NCI-H187 treated with DMSO at 0.1 percent for 48 hours (cell line): ENCODE measurements at regions not wholly inside any gene's neighbourhood (a gene's known extent, or its start where the extent isn't known, plus 50 kb on each side); places are given as distances from the start of the nearest gene placed in this dataset.

Source experiments
- DNase-seq: peaks from one replicate; lab custom pipeline; 2025; lab: John Stamatoyannopoulos, UW

GRCh38 chr6:138608896-138609295, 109.6 kb upstream of the NHSL1 start:
- DNase-seq, result no peak

- no peak for DNase-seq
Measured at GRCh38 chr6:138609801-138610430, 110.6 kb upstream of the NHSL1 start.

- no peak for DNase-seq
Measured at GRCh38 chr6:138610816-138611215, 111.5 kb upstream of the NHSL1 start.

- DNase-seq, result no peak
Measured at GRCh38 chr6:138614151-138614550, 114.9 kb upstream of the NHSL1 start.

DNA sequence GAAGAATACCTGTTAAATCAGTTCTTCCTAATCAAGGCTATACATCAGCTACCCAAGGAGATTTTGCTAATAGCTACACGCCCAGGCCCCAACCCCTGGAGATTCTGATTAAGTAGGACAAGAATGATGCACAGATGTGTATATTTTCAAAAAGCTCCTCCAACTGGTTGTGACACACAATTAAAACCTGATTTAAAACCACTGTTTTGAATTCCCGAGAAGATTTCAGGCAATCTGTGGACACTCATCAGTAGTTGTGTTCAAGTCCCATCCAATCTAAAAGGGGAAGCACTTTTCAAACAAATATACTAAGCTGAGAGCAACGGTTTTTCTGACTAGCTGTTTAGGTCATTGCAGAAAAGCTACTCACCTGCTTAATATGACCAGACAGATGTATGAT, 118.9 kb upstream of the NHSL1 start:
- DNase-seq, result no peak

GRCh38 chr6:138620630-138621029, 121.3 kb upstream of the NHSL1 start:
- no peak for DNase-seq

GRCh38 chr6:138622967-138623366, 123.7 kb upstream of the NHSL1 start:
- no peak for DNase-seq

GRCh38 chr6:138631566-138631965, 132.3 kb upstream of the NHSL1 start:
- DNase-seq, result no peak

GRCh38 chr6:138637822-138638221, 135.7 kb upstream of the CCDC28A start:
- DNase-seq, result no peak

GRCh38 chr6:138638604-138639003, 135.0 kb upstream of the CCDC28A start:
- DNase-seq, result no peak

DNA sequence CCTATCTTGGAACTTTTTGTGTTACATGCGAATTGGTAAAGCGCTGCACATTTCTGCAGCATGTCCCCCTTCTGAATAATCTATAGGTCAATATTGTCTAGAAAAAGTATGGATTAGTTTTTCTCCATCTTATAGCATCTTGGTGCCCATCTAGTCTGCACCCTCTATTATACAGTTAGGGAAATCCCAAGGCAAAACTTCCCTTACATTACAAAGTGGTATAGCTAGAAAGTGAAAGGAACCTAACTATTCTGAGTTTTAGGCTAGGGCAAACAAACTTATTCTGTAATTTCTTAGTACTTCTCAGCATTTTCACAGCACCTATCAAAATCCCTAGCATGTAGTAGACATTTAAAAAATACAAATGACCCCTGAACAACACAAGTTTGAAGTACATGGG, 133.5 kb upstream of the CCDC28A start:
- DNase-seq, result no peak

DNA sequence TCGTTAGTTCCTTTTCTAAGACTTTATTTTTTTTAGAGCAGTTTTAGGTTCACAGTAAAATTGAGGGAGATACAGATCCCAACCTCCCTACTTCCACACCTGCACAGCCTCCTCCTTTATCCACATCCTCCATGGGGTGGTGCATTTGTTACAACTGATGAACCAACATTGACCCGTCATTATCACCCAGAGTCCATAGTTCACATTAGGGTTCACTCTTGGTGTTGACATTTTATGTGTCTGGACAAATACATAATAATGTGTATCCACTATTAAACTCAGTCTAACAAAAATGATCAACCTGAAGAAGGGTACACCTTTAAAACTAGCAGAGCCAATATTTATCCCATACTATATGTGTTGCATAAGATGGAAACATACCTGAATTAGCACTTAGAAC, 130.4 kb upstream of the CCDC28A start:
- DNase-seq, result no peak

- DNase-seq, result no peak
Measured at GRCh38 chr6:138645976-138646640, 127.5 kb upstream of the CCDC28A start.

- DNase-seq, result no peak
Measured at GRCh38 chr6:138647006-138647405, 126.6 kb upstream of the CCDC28A start.

DNA sequence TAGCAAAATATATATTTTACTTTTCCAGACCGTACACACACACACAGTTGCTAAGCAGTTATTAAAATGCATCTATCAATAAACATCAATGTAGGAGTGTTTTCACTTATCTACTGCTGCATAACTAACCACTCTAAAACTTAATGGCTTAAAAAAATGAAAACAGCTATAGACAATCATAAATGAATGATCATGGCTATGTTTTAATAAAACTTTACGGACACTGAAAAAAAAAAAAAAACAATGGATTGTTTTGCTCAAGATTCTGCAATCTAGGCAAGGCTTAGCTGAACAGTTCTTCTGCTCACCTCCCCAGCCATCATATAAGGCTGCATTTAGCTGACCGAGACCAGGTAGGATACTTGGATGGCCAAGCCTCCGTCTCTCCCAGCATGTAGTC, 125.4 kb upstream of the CCDC28A start:
- DNase-seq, result no peak

GRCh38 chr6:138651491-138651890, 122.1 kb upstream of the CCDC28A start:
- DNase-seq, result no peak

DNA sequence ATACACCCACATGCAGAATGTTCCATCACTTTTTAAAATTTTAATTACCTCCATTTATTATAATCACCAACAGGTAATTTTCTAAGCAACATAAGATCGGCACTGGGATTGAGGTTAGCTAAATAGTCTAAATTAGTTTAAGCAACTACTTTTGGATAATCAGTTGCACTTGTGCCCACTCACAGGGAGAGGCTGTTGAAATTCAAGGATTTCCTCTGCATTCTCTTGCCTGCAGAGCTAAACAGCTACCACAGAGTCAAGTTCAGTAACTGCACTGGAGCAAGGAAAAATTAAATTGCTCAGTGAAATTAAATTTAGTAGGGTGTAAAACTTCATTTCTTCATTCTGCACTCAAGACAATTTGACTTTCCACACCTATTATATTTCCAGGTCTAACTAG, 120.7 kb upstream of the CCDC28A start:
- no peak for DNase-seq

DNA sequence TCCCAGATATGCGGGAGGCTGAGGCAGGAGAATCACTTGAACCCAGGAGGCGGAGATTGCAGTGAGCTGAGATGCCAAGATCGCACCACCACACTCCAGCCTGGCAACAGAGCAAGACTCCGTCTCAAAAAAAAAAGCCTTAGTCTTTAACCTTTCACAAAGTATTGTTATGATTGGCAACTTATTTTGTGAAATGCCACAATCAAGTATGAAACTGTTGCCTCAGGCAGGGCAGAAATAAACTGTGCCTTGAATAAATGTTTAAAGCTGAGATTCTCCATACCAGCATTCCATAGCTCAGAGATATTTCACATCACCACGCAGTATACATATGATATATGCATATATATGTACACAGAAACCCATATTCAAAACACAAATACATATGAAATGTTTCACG, 120.1 kb upstream of the CCDC28A start:
- no peak for DNase-seq

- no peak for DNase-seq
Measured at GRCh38 chr6:138654715-138655634, 118.6 kb upstream of the CCDC28A start.

GRCh38 chr6:138655828-138656227, 117.7 kb upstream of the CCDC28A start:
- no peak for DNase-seq

DNA sequence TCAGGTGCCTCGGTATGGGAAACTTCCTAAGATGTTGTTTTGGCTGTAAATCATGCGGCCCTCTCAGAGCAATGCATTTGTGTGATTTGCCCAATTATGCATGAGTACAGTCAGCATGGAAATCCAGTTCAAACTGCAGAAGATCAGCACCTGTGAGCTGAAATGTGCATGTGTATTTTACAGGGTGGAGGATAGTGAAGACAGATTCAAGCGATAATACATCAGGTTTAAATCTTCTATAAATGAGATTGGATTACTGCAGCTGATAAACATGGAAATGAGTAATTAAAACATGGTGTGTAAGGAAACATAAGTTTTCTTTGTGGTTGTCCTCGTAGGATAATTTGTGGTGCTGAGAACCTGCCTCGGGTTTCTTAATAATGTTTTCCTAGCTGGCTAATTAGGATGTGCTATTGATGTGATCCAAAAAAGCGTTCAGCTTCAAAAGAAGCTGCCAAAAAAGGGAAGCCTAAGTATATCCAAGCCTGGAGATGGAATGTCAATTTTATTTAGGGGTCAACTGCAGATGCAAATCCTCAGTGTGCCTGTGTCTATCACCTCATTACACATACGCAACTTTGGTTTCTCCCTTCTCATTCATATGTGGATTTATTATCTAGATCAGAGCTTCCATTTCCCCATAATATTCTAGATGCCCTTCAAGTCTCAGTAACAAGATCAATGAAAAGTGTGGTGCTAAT, 117.1 kb upstream of the CCDC28A start:
- DNase-seq, result no peak

- DNase-seq, result no peak
Measured at GRCh38 chr6:138657065-138657425, 116.5 kb upstream of the CCDC28A start.
